ENCODE measurements at regions not wholly inside any gene's neighbourhood (a gene's known extent, or its start where the extent isn't known, plus 50 kb on each side); places are given as distances from the start of the nearest gene placed in this dataset.
"Not testable (repeated sequence)": the region's sequence is repeated elsewhere in the genome, so short reads cannot be mapped to it uniquely, and the experiment has no call there.

- ChIA-PET CTCF (no interaction called here), POLR2A (no interaction called here)
- TF ChIP-seq SUZ12 (IDR thresholded peaks at IDR 0.05) (no peak), L3MBTL2 (conservative IDR thresholded peaks at IDR 0.05) (no peak), FOXK2 (IDR thresholded peaks at IDR 0.05) (no peak), ELF4 (IDR thresholded peaks at IDR 0.05) (no peak), FOXA1 (IDR thresholded peaks at IDR 0.05) (no peak)
- no peak for DNase-seq (ENCODE audit: extremely low spot score)
Measured at GRCh38 chr14:22251090-22251489, 337.9 kb downstream of the DAD1 start.

GRCh38 chr14:22249770-22250169 lies 339.3 kb downstream of the DAD1 start:
- CTCF ChIA-PET: no interaction called here
- TF ChIP-seq NFRKB (IDR thresholded peaks at IDR 0.05) (no peak), HDGF (IDR thresholded peaks at IDR 0.05; ENCODE audit: borderline replicate concordance) (no peak), LEF1 (IDR thresholded peaks at IDR 0.05; ENCODE audit: borderline replicate concordance) (no peak), BHLHE40 (IDR thresholded peaks at IDR 0.05; ENCODE audit: borderline replicate concordance) (no peak), FOXM1 (IDR thresholded peaks at IDR 0.05; ENCODE audit: borderline replicate concordance) (no peak), CTBP1 (IDR thresholded peaks at IDR 0.05; ENCODE audit: borderline replicate concordance) (no peak), PKNOX1 (IDR thresholded peaks at IDR 0.05) (no peak)
- DNase-seq (ENCODE audit: extremely low spot score): no peak
- POLR2A ChIA-PET: no interaction called here

GRCh38 chr14:22243971-22244581 lies 344.9 kb downstream of the DAD1 start:
- POLR2A ChIA-PET: no interaction called here
- TF ChIP-seq NFRKB (IDR thresholded peaks at IDR 0.05): no peak
- no peak for TF ChIP-seq FOXK2 (IDR thresholded peaks at IDR 0.05)
- TF ChIP-seq L3MBTL2 (conservative IDR thresholded peaks at IDR 0.05): no peak
- TF ChIP-seq ARNT (IDR thresholded peaks at IDR 0.05): no peak
- TF ChIP-seq SUZ12 (IDR thresholded peaks at IDR 0.05): no peak
- no peak for TF ChIP-seq CTBP1 (IDR thresholded peaks at IDR 0.05; ENCODE audit: borderline replicate concordance)
- TF ChIP-seq LEF1 (IDR thresholded peaks at IDR 0.05; ENCODE audit: borderline replicate concordance): no peak
- TF ChIP-seq FOXM1 (IDR thresholded peaks at IDR 0.05; ENCODE audit: borderline replicate concordance): no peak
- TF ChIP-seq HDGF (IDR thresholded peaks at IDR 0.05; ENCODE audit: borderline replicate concordance): no peak
- no peak for TF ChIP-seq ZNF384 (IDR thresholded peaks at IDR 0.05)
- no peak for TF ChIP-seq PKNOX1 (IDR thresholded peaks at IDR 0.05)
- no peak for TF ChIP-seq BHLHE40 (IDR thresholded peaks at IDR 0.05; ENCODE audit: borderline replicate concordance)
- no peak for TF ChIP-seq FOXA1 (IDR thresholded peaks at IDR 0.05)
- TF ChIP-seq TARDBP (IDR thresholded peaks at IDR 0.05): no peak
- no peak for TF ChIP-seq ELF4 (IDR thresholded peaks at IDR 0.05)
- TF ChIP-seq SP1 (IDR thresholded peaks at IDR 0.05): no peak
- CTCF ChIA-PET: interaction anchor here (0.6 kb wide), 1 partner anchor 27 kb away, joined by 3 read pairs; no protein-coding TSS in a partner anchor
- DNase-seq (ENCODE audit: extremely low spot score): no peak

- POLR2A ChIA-PET; CTCF ChIA-PET; DNase-seq (ENCODE audit: extremely low spot score): not testable (repeated sequence)
Measured at GRCh38 chr14:22238320-22238719, 350.7 kb downstream of the DAD1 start.

- ChIA-PET CTCF (no interaction called here), POLR2A (no interaction called here)
- no peak for TF ChIP-seq SUZ12 (IDR thresholded peaks at IDR 0.05)
- TF ChIP-seq FOXA1 (IDR thresholded peaks at IDR 0.05): no peak
- no peak for TF ChIP-seq SP1 (IDR thresholded peaks at IDR 0.05)
- TF ChIP-seq L3MBTL2 (conservative IDR thresholded peaks at IDR 0.05): no peak
- no peak for TF ChIP-seq NFRKB (IDR thresholded peaks at IDR 0.05)
- TF ChIP-seq CTBP1 (IDR thresholded peaks at IDR 0.05; ENCODE audit: borderline replicate concordance): no peak
- no peak for TF ChIP-seq ZNF384 (IDR thresholded peaks at IDR 0.05)
- no peak for TF ChIP-seq FOXK2 (IDR thresholded peaks at IDR 0.05)
- no peak for TF ChIP-seq ARNT (IDR thresholded peaks at IDR 0.05)
- TF ChIP-seq BHLHE40 (IDR thresholded peaks at IDR 0.05; ENCODE audit: borderline replicate concordance): no peak
- TF ChIP-seq PKNOX1 (IDR thresholded peaks at IDR 0.05): no peak
- no peak for TF ChIP-seq HDGF (IDR thresholded peaks at IDR 0.05; ENCODE audit: borderline replicate concordance)
- TF ChIP-seq FOXM1 (IDR thresholded peaks at IDR 0.05; ENCODE audit: borderline replicate concordance): no peak
- TF ChIP-seq ELF4 (IDR thresholded peaks at IDR 0.05): no peak
- DNase-seq (ENCODE audit: extremely low spot score): no peak
Measured at GRCh38 chr14:22233377-22233776, 355.6 kb downstream of the DAD1 start.

GRCh38 chr14:22232933-22233332 lies 356.1 kb downstream of the DAD1 start:
- no peak for TF ChIP-seq PKNOX1 (IDR thresholded peaks at IDR 0.05)
- no peak for TF ChIP-seq HDGF (IDR thresholded peaks at IDR 0.05; ENCODE audit: borderline replicate concordance)
- TF ChIP-seq FOXM1 (IDR thresholded peaks at IDR 0.05; ENCODE audit: borderline replicate concordance): no peak
- CTCF ChIA-PET: no interaction called here
- POLR2A ChIA-PET: no interaction called here
- DNase-seq (ENCODE audit: extremely low spot score): no peak

Data from HEK293T (cell line).